GM21526 (cell line): ENCODE measurements at regions not wholly inside any gene's neighbourhood (a gene's known extent, or its start where the extent isn't known, plus 50 kb on each side); places are given as distances from the start of the nearest gene placed in this dataset.

Experiments used
- ATAC-seq: cut with Tn5 transposase; IDR thresholded peaks from one replicate; pipeline ENCODE4 v1.9.1; 2021; ENCODE audit warnings: moderate library complexity; ENCODE audit not compliant: unreplicated experiment, low FRiP score

DNA sequence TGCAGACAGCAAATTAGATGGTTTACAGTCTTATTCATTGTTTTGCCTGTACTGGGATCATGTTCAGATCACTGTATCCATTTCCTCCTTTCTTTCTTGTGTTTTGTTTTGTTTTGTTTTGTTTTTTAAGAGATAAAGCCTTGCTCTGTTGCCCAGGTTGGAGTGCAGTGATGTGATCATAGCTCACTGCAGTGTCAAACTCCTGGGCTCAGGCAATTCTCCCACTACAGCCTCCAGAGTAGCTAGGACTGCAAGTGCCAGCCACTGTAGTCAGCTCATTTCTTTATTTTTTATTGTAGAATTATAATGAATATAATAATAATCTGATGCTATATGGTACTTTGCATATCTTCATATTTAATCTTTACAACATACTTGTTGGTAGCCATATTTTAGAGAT, 403.7 kb upstream of the B3GALT2 start:
- no peak for ATAC-seq

- ATAC-seq, result no peak
These were observed 403.2 kb upstream of the B3GALT2 start for GRCh38 chr1:193589597-193590040.

GRCh38 chr1:193588311-193589082, 402.1 kb upstream of the B3GALT2 start:
- ATAC-seq, result no peak

GRCh38 chr1:193584731-193585239, 398.4 kb upstream of the B3GALT2 start:
- ATAC-seq, result no peak

- no peak for ATAC-seq
These were observed 394.9 kb upstream of the B3GALT2 start for GRCh38 chr1:193581341-193581740.

DNA sequence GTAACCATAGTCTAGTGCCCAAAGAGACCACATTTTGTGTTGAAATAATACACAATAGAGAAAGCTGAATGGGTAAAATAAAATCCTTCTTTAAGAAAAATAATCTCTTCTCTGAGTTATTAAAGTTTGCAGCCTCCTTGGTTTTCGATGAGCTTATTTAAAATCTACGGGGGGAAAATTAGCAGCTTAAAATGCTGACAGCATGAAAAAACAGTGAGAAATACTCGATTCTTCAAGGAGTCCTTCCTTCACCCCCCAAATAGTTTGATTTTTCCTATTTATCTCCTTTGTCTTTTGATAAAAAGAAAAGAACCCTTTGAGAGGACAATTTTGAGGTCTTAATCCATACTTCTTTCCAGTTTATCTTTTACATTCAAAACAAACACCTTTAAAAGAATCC, 394.0 kb upstream of the B3GALT2 start:
- no peak for ATAC-seq

DNA sequence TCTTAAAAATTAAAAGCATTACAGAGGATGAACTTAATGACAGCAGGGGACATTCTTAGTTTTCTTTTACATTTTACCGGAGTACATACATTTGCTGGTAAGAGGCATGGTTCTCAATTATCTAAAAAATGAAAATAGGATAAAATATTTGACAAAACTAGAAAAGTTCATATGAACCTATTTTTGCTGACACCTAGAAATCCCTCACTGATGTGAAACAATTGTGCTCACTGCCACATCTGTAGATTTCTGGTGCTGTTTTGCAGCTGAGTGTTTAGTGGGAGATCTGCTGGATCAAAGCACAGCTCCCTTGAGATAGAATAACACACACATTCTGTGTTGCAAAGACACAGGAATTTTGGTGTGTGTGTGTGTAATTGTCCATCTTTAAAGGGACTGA, 392.9 kb upstream of the B3GALT2 start:
- ATAC-seq, result no peak

- ATAC-seq, result no peak
These were observed 388.5 kb upstream of the B3GALT2 start for GRCh38 chr1:193574913-193575312.

- no peak for ATAC-seq
These were observed 383.5 kb upstream of the B3GALT2 start for GRCh38 chr1:193569983-193570269.

DNA sequence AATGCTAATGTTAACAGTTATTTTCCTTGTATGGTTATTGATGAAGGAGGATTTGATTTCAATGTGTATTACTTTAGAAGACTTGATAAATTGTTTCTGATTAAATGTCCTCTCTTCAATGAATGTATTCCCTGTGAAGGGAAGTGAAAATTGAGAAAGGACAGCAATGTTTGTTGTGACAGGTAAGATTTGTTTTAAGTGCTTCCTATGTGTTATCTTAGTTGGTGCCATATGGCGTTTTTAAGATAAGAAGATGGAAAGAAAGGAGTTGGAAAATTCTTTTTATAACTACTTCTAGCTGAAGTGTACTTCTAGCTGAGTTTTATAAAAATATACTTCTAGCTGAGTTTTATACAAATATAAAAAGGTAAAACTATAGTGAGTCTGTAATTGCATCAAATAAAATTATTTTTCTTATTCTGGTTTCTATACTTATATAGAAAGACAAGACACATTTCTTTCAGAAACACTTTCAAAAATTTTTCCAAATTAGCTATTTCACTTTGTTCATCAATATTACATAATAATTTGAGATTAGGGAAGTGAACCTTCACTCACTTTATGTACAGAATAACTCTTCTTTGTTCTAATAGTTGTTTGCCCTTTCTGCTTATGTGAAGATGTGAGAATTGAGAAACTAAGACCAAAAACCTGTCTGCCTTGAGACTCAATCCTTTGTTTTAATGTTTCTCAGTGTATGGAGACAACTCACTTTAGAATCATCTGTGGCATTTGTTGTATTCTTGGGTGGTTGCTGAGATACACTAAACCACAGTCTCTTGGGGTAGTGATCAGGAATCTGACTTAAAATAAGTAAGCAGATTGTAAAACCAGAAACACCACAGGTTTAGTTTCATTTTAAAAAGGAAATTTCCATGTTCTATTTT, 382.9 kb upstream of the B3GALT2 start:
- no peak for ATAC-seq

DNA sequence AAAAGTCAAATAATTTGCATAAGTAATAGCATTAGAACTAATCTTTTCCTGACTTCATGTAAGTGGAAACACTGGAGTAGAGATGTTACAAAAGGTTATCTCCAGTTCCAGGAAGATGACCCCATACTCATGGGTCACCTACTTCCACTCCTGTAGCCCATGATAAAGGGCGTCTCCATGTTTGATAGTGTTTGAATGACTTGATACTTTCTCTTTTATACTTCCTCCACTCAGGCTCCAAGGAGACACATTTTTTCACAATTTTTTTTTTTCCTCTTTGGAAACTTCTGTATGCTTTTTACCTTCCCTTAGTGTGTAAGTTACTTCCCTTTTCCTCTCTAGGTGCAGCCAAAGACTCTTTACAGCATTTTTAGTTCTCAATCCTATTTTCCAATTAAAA, 382.1 kb upstream of the B3GALT2 start:
- ATAC-seq, result no peak

DNA sequence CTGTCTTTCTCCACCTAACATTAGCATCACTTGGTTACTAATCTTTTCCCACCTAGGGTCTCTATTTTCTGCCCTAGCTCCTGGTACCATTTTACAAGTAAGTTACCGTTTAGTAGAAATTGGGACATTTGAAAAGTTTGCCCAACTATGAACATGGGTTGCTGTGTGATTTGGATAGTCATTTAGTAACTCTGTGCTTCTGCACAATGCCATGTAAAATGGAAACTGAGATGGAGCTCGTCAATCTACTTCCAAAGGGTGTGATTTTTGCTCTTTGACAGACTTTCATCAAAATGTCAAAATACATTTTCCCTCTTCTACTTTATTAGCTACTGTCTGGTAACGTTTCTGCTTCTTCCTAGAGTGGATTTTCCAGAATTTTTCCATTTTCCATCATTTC, 381.5 kb upstream of the B3GALT2 start:
- ATAC-seq, result no peak

DNA sequence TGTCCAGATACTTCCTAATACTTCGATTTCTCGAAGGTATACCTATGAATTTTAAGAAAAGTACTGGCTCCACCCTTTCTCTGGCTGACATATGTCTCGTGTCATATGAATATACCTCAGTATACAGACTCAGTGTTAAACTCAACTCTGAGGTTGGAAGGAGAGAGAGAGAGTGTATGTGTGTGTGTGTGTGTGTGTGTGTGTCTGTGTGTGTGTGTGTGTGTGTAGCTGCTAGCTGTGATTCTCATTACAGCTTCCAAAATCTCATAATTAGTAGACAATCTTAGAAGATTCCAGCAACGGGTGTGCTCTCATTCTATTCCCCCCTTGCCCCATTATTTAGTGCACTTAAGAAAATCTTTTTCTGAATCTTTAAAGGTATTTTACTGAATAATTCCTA, 380.3 kb upstream of the B3GALT2 start:
- ATAC-seq, result no peak

- no peak for ATAC-seq
These were observed 379.7 kb upstream of the B3GALT2 start for GRCh38 chr1:193565971-193566577.

GRCh38 chr1:193562121-193562520, 375.7 kb upstream of the B3GALT2 start:
- ATAC-seq, result no peak

DNA sequence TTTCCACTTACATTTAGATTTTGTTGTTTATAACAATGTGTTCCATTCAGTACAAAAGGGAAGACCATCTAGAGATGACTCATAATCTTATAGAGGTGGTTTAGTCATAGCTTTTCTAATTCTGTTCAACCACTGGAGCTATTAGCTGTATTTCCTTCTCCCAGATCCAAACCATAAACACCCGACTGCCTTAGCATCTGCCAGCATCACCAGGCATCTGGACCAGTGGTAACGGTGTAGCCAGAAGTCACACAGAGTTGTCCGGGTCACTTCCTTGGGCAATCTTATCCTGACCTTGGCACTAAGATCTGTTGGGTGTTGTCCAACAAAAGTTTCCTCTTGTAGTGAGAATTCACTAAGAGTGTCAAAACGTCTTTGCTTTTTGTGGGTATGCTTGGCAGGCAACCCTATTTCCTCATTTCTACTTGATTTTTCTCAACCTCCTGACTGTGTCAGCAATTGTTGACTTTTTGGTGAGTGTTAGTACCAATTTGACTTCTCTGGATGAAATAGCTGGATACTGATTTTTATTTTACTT, 372.1 kb upstream of the B3GALT2 start:
- ATAC-seq, result no peak

- no peak for ATAC-seq
These were observed 369.4 kb upstream of the B3GALT2 start for GRCh38 chr1:193555662-193556441.

- ATAC-seq, result no peak
These were observed 367.2 kb upstream of the B3GALT2 start for GRCh38 chr1:193553564-193553963.

- ATAC-seq, result no peak
These were observed 365.9 kb upstream of the B3GALT2 start for GRCh38 chr1:193552274-193552673.

DNA sequence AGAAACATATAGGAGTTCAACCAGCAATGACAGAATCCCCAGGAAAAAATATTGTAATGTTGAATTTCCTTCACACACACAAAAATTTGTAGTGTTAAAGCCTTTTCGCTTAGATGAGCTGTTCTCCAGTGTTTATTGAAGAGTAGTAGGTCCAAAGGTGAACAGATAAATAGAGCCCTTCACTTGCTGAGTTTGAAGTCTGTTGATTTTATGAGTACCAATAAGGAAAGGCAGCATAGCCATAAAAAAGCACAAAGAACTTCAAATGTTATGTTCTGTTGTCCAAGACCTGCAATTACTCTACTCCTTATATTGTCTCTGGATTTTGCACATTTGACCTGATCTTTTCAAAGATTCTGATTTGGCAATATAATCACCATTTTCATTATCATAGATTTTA, 362.7 kb upstream of the B3GALT2 start:
- ATAC-seq, result no peak
